ENCODE measurements at regions not wholly inside any gene's neighbourhood (a gene's known extent, or its start where the extent isn't known, plus 50 kb on each side); places are given as distances from the start of the nearest gene placed in this dataset.

GRCh38 chr11:64449381-64450167, 90.6 kb downstream of the RPS6KA4 start:
- peak; percentile 95 for DNase-seq
- Histone ChIP-seq H3K27me3 (ENCODE audit: control insufficient read depth, insufficient read depth, low read length, poor library complexity, severe bottlenecking) (no peaks in the 10 kb centered on the region), H3K9ac (ENCODE audit: extremely low read depth, low read length, poor library complexity, severe bottlenecking) (no peak overlapping the region), H3K27ac (ENCODE audit: low read depth, low read length) (no peak overlapping the region), H3K36me3 (ENCODE audit: control insufficient read depth, insufficient read depth, low read length) (no peaks in the 10 kb centered on the region), H3K4me3 (ENCODE audit: low read length) (peak overlapping the region; percentile 68), H3K9me3 (ENCODE audit: control insufficient read depth, low read length) (no peaks in the 10 kb centered on the region), H3K4me1 (ENCODE audit: control insufficient read depth, insufficient read depth, low read length) (no peaks in the 10 kb centered on the region)
- TF ChIP-seq CTCF (conservative IDR thresholded peaks at IDR 0.05) = peak; percentile 92
- Mint-ChIP-seq H3K27ac (no peak overlapping the region), H3K36me3 (ENCODE audit: low read depth) (no peaks in the 10 kb centered on the region), H3K4me3 (peak overlapping the region; percentile 48), H3K27me3 (ENCODE audit: insufficient read depth) (peaks cover 36% of the 10 kb centered on the region), H3K4me1 (peaks cover 13% of the 10 kb centered on the region), H3K9me3 (no peaks in the 10 kb centered on the region)
- 32 to 41% methylated on average over 22 to 31 of the region's 31 CpGs for WGBS, 2 experiments (ENCODE audit: insufficient coverage in 1 of 2, insufficient read length in 1 of 2)

- Mint-ChIP-seq H3K4me3 (no peak overlapping the region), H3K36me3 (ENCODE audit: low read depth) (no peaks in the 10 kb centered on the region), H3K27ac (no peak overlapping the region), H3K4me1 (peaks cover 13% of the 10 kb centered on the region), H3K9me3 (no peaks in the 10 kb centered on the region), H3K27me3 (ENCODE audit: insufficient read depth) (peaks cover 41% of the 10 kb centered on the region)
- Histone ChIP-seq H3K27ac (ENCODE audit: low read depth, low read length) (no peak overlapping the region), H3K9ac (ENCODE audit: extremely low read depth, low read length, poor library complexity, severe bottlenecking) (no peak overlapping the region), H3K4me3 (ENCODE audit: low read length) (no peak overlapping the region), H3K4me1 (ENCODE audit: control insufficient read depth, insufficient read depth, low read length) (no peaks in the 10 kb centered on the region), H3K9me3 (ENCODE audit: control insufficient read depth, low read length) (no peaks in the 10 kb centered on the region), H3K27me3 (ENCODE audit: control insufficient read depth, insufficient read depth, low read length, poor library complexity, severe bottlenecking) (no peaks in the 10 kb centered on the region), H3K36me3 (ENCODE audit: control insufficient read depth, insufficient read depth, low read length) (no peaks in the 10 kb centered on the region)
- DNase-seq = no peak
- TF ChIP-seq CTCF (conservative IDR thresholded peaks at IDR 0.05) = no peak
- WGBS, 2 experiments (ENCODE audit: insufficient coverage in 1 of 2, insufficient read length in 1 of 2) = 89 to 94% methylated on average over 2 of the region's 2 CpGs
Measured at GRCh38 chr11:64450168-64450560, 91.2 kb downstream of the RPS6KA4 start.

- Mint-ChIP-seq H3K4me1 (peaks cover 13% of the 10 kb centered on the region), H3K27ac (no peak overlapping the region), H3K27me3 (ENCODE audit: insufficient read depth) (peaks cover 48% of the 10 kb centered on the region), H3K4me3 (no peak overlapping the region), H3K9me3 (no peaks in the 10 kb centered on the region), H3K36me3 (ENCODE audit: low read depth) (no peaks in the 10 kb centered on the region)
- TF ChIP-seq CTCF (conservative IDR thresholded peaks at IDR 0.05) = no peak
- Histone ChIP-seq H3K27me3 (ENCODE audit: control insufficient read depth, insufficient read depth, low read length, poor library complexity, severe bottlenecking) (no peaks in the 10 kb centered on the region), H3K4me1 (ENCODE audit: control insufficient read depth, insufficient read depth, low read length) (no peaks in the 10 kb centered on the region), H3K9me3 (ENCODE audit: control insufficient read depth, low read length) (no peaks in the 10 kb centered on the region), H3K27ac (ENCODE audit: low read depth, low read length) (no peak overlapping the region), H3K36me3 (ENCODE audit: control insufficient read depth, insufficient read depth, low read length) (no peaks in the 10 kb centered on the region), H3K9ac (ENCODE audit: extremely low read depth, low read length, poor library complexity, severe bottlenecking) (no peak overlapping the region), H3K4me3 (ENCODE audit: low read length) (no peak overlapping the region)
- no peak for DNase-seq
- WGBS, 2 experiments (ENCODE audit: insufficient coverage in 1 of 2, insufficient read length in 1 of 2) = 66 to 78% methylated on average over 6 to 7 of the region's 7 CpGs
Measured at GRCh38 chr11:64451856-64452255, 92.9 kb downstream of the RPS6KA4 start.
